SU-DHL-6 (cell line): ENCODE measurements at regions not wholly inside any gene's neighbourhood (a gene's known extent, or its start where the extent isn't known, plus 50 kb on each side); places are given as distances from the start of the nearest gene placed in this dataset.

Experiments
- H2AFZ ChIP-seq: fragments of 200-600 bp; sonication (generic); 2 replicates; pipeline ENCODE4 v1.6.1; 2014; ENCODE audit warnings: low read depth, mild to moderate bottlenecking, moderate library complexity, mixed read lengths, antibody characterized with exemption, low read length; ENCODE audit not compliant: severe bottlenecking
- H3F3A ChIP-seq: fragments of 200-600 bp; shearing (Covaris generic); 2 replicates; pipeline ENCODE4 v1.6.0; 2016; ENCODE audit warnings: antibody characterized with exemption, mild to moderate bottlenecking; ENCODE audit not compliant: insufficient read depth
- H3K27ac ChIP-seq: fragments of 200-600 bp; sonication (generic); 2 replicates; pipeline ENCODE4 v1.5.1; 2016; ENCODE audit warnings: low read depth, mild to moderate bottlenecking, low read length, moderate library complexity, mixed read lengths
- H3K27me3 ChIP-seq: fragments of 200-600 bp; sonication (generic), shearing (Covaris generic); 2 replicates; pipeline ENCODE4 v1.6.0; 2014; ENCODE audit warnings: mild to moderate bottlenecking, low read length
- H3K36me3 ChIP-seq: fragments of 200-600 bp; sonication (generic); 2 replicates; pipeline ENCODE4 v1.6.1; 2014; ENCODE audit warnings: mild to moderate bottlenecking, low read length, mixed read lengths
- H3K4me2 ChIP-seq: fragments of 300-600, 200-600 bp; shearing (Covaris generic), sonication (generic); 2 replicates; pipeline ENCODE4 v1.6.0; 2014; ENCODE audit warnings: low read length, low read depth, mild to moderate bottlenecking; ENCODE audit not compliant: poor library complexity, severe bottlenecking
- H3K4me3 ChIP-seq: fragments of 200-600 bp; sonication (generic); 2 replicates; pipeline ENCODE4 v1.5.1; 2014; ENCODE audit warnings: antibody characterized with exemption, low read length, mild to moderate bottlenecking, mixed read lengths; ENCODE audit not compliant: insufficient read depth, poor library complexity, severe bottlenecking
- H3K79me2 ChIP-seq: fragments of 200-600 bp; sonication (generic); 2 replicates; pipeline ENCODE4 v1.6.1; 2014; ENCODE audit warnings: mild to moderate bottlenecking, low read length, moderate library complexity; ENCODE audit not compliant: insufficient read depth
- H3K9ac ChIP-seq: fragments of 200-600 bp; sonication (generic); 2 replicates; pipeline ENCODE4 v1.7.0; 2014; ENCODE audit warnings: mild to moderate bottlenecking, low read length
- H3K9me2 ChIP-seq: fragments of 200-600 bp; sonication (generic); replicated peaks from 2 replicates; pipeline ENCODE4 v1.6.1; 2014; ENCODE audit warnings: low read length; ENCODE audit not compliant: insufficient read depth
- H3K9me3 ChIP-seq: fragments of 200-600 bp; sonication (generic); 2 replicates; pipeline ENCODE4 v1.6.1; 2014; ENCODE audit warnings: low read length, mixed read lengths; ENCODE audit not compliant: insufficient read depth
- H4K20me1 ChIP-seq: fragments of 200-600 bp; sonication (generic); 2 replicates; pipeline ENCODE4 v1.6.1; 2014; ENCODE audit warnings: low read depth, mild to moderate bottlenecking, antibody characterized with exemption, low read length, moderate library complexity, mixed read lengths
- CTCF ChIP-seq: fragments of 200-600 bp; sonication (generic); IDR thresholded peaks from one replicate; pipeline ENCODE4 v1.5.1; 2017; ENCODE audit warnings: antibody characterized with exemption, mild to moderate bottlenecking, low read length, moderate library complexity; ENCODE audit not compliant: insufficient read depth, poor library complexity, severe bottlenecking
- EZH2phosphoT487 ChIP-seq: fragments of 200-600 bp; sonication (generic), shearing (Covaris generic); conservative IDR thresholded peaks from 2 replicates; pipeline ENCODE4 v1.6.1; 2018; ENCODE audit warnings: mild to moderate bottlenecking, antibody characterized with exemption, low read length, moderate library complexity, mixed read lengths

GRCh38 chr12:59164991-59165718 lies 244.9 kb upstream of the LRIG3 start:
- H4K20me1 ChIP-seq, result no peaks in the 10 kb centered on the region
- no peak overlapping the region for H3K27ac ChIP-seq
- no peaks in the 10 kb centered on the region for H3K9me2 ChIP-seq
- H3K4me3 ChIP-seq, result no peak overlapping the region
- no peaks in the 10 kb centered on the region for H3K36me3 ChIP-seq
- no peak overlapping the region for H3K9ac ChIP-seq
- H3K79me2 ChIP-seq, result no peaks in the 10 kb centered on the region
- no peak overlapping the region for H2AFZ ChIP-seq
- TF ChIP-seq EZH2phosphoT487, result no peak
- TF ChIP-seq CTCF, result peak; percentile 66
- no peaks in the 10 kb centered on the region for H3K9me3 ChIP-seq
- no peaks in the 10 kb centered on the region for H3K27me3 ChIP-seq
- no peaks in the 10 kb centered on the region for H3F3A ChIP-seq
- no peak overlapping the region for H3K4me2 ChIP-seq

DNA sequence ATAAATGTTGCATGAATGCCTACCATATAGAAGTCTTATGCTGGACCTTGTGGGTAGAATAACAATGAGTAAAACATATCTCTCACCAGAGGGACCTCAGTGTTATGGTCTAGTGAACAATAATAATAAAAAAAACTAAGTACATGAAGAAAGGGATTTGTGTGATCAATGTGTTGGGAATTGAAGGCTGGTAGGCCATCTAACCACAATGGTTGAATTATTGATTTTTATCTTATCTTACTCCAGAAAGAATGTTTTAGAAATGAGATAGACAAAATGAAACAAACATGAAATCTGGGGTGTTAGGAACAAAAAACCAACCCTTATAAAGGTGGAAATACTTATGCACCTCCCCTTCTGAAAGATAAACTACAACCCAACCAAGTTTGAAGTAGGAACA lies 243.9 kb upstream of the LRIG3 start:
- H2AFZ ChIP-seq, result no peak overlapping the region
- no peak overlapping the region for H3K4me3 ChIP-seq
- no peaks in the 10 kb centered on the region for H3K79me2 ChIP-seq
- no peaks in the 10 kb centered on the region for H3K36me3 ChIP-seq
- no peak overlapping the region for H3K27ac ChIP-seq
- H4K20me1 ChIP-seq, result no peaks in the 10 kb centered on the region
- H3K9me2 ChIP-seq, result no peaks in the 10 kb centered on the region
- H3K9me3 ChIP-seq, result no peaks in the 10 kb centered on the region
- H3K27me3 ChIP-seq, result no peaks in the 10 kb centered on the region
- H3F3A ChIP-seq, result no peaks in the 10 kb centered on the region
- TF ChIP-seq EZH2phosphoT487 (no peak), CTCF (no peak)
- no peak overlapping the region for H3K4me2 ChIP-seq
- no peak overlapping the region for H3K9ac ChIP-seq

DNA sequence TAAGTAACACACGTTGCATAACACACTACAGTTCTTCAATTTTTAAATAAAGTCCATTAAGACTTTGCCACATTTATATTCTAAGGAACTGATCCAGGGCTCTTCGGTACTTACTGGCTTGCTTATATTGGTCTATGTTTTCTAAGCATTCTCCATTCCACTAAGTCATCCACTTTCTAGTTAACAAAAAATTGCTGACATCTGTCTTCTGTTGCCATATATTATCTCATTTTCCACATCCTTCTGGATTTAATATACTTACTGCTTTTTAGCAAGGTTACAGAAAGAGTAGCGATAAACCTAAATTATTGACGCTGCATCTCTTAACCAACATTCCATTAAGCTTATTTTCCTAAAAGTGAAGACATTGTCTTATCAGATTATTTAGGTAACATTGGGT lies 238.4 kb upstream of the LRIG3 start:
- no peak overlapping the region for H3K27ac ChIP-seq
- H3K9me3 ChIP-seq, result no peaks in the 10 kb centered on the region
- H3K79me2 ChIP-seq, result no peaks in the 10 kb centered on the region
- no peak overlapping the region for H3K4me3 ChIP-seq
- H3K36me3 ChIP-seq, result no peaks in the 10 kb centered on the region
- no peaks in the 10 kb centered on the region for H3F3A ChIP-seq
- no peaks in the 10 kb centered on the region for H3K9me2 ChIP-seq
- no peak overlapping the region for H3K4me2 ChIP-seq
- no peaks in the 10 kb centered on the region for H4K20me1 ChIP-seq
- H3K27me3 ChIP-seq, result no peaks in the 10 kb centered on the region
- H3K9ac ChIP-seq, result no peak overlapping the region
- no peak for TF ChIP-seq EZH2phosphoT487
- no peak for TF ChIP-seq CTCF
- no peak overlapping the region for H2AFZ ChIP-seq
